HT-29 (cell line): ENCODE measurements at regions not wholly inside any gene's neighbourhood (a gene's known extent, or its start where the extent isn't known, plus 50 kb on each side); places are given as distances from the start of the nearest gene placed in this dataset.
"Not testable (repeated sequence)": the region's sequence is repeated elsewhere in the genome, so short reads cannot be mapped to it uniquely, and the experiment has no call there.

ENCODE experiments used
- DNase-seq: peaks from one replicate; pipeline ENCODE4 v3.0.0-alpha.2; 2015; ENCODE audit warnings: low spot score

- no peak for DNase-seq
These were observed 1198.3 kb downstream of the VRK1 start for GRCh38 chr14:97995531-97995930.

GRCh38 chr14:98006008-98006407 lies 1208.8 kb downstream of the VRK1 start:
- DNase-seq: no peak

GRCh38 chr14:98008381-98009113 lies 1211.4 kb downstream of the VRK1 start:
- DNase-seq: no peak

GRCh38 chr14:98009177-98009576 lies 1212.0 kb downstream of the VRK1 start:
- DNase-seq: not testable (repeated sequence)

- DNase-seq: no peak
These were observed 1213.6 kb downstream of the VRK1 start for GRCh38 chr14:98010784-98011183.

- DNase-seq: no peak
These were observed 1217.9 kb downstream of the VRK1 start for GRCh38 chr14:98014851-98015615.

- no peak for DNase-seq
These were observed 1218.7 kb downstream of the VRK1 start for GRCh38 chr14:98015921-98016320.

GRCh38 chr14:98018628-98019027 lies 1221.4 kb downstream of the VRK1 start:
- DNase-seq: no peak

- no peak for DNase-seq
These were observed 1225.6 kb downstream of the VRK1 start for GRCh38 chr14:98022541-98023520.

GRCh38 chr14:98028162-98028561 lies 1231.0 kb downstream of the VRK1 start:
- DNase-seq: no peak

- DNase-seq: no peak
These were observed 1236.6 kb downstream of the BCL11B start for GRCh38 chr14:98035396-98035795.

- DNase-seq: no peak
These were observed 1234.2 kb downstream of the BCL11B start for GRCh38 chr14:98037831-98038230.

- DNase-seq: no peak
These were observed 1215.1 kb downstream of the BCL11B start for GRCh38 chr14:98056946-98057345.

- DNase-seq: no peak
These were observed 1212.9 kb downstream of the BCL11B start for GRCh38 chr14:98059106-98059505.

GRCh38 chr14:98062083-98062482 lies 1209.9 kb downstream of the BCL11B start:
- no peak for DNase-seq

- DNase-seq: no peak
These were observed 1202.3 kb downstream of the BCL11B start for GRCh38 chr14:98069712-98070171.

GRCh38 chr14:98070536-98070935 lies 1201.5 kb downstream of the BCL11B start:
- DNase-seq: no peak

GRCh38 chr14:98074111-98074510 lies 1197.9 kb downstream of the BCL11B start:
- DNase-seq: no peak

- DNase-seq: no peak
These were observed 1194.8 kb downstream of the BCL11B start for GRCh38 chr14:98077176-98077575.

- no peak for DNase-seq
These were observed 1189.2 kb downstream of the BCL11B start for GRCh38 chr14:98082833-98083232.

- DNase-seq: no peak
These were observed 1186.2 kb downstream of the BCL11B start for GRCh38 chr14:98085751-98086150.

GRCh38 chr14:98093111-98093510 lies 1178.9 kb downstream of the BCL11B start:
- DNase-seq: no peak
